ENCODE measurements at regions not wholly inside any gene's neighbourhood (a gene's known extent, or its start where the extent isn't known, plus 50 kb on each side); places are given as distances from the start of the nearest gene placed in this dataset.

DNA sequence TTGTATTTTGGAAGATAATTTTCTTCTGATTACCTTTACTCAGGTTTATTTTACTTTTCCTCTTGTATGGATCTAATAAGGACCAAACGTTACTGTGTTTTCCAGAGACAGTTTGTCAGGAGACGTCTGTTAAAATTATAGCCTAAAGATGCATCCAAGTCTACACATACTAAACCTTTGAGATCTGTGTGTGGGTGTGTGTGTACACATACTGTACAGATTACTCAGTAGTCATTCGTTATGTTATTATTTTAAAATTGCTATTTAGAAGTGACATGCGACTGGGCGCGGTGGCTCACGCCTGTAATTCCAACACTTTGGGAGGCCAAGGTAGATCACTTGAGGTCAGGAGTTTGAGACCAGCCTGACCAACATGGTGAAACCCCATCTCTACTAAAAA lies 51.6 kb upstream of the CNTLN start:
- Histone ChIP-seq H3K4me3 (no peak overlapping the region), H3K27me3 (no peaks in the 10 kb centered on the region), H3K4me1 (no peaks in the 10 kb centered on the region), H3K36me3 (no peaks in the 10 kb centered on the region), H3K27ac (no peak overlapping the region), H3K9me3 (no peaks in the 10 kb centered on the region)
- ATAC-seq (no peak), DNase-seq (no peak)
- intact Hi-C loops (cut with DNase I): no loop called here
- 91 to 92% methylated on average over 7 of the region's 7 CpGs for WGBS, 2 donors
- TF ChIP-seq, protein P1, sequence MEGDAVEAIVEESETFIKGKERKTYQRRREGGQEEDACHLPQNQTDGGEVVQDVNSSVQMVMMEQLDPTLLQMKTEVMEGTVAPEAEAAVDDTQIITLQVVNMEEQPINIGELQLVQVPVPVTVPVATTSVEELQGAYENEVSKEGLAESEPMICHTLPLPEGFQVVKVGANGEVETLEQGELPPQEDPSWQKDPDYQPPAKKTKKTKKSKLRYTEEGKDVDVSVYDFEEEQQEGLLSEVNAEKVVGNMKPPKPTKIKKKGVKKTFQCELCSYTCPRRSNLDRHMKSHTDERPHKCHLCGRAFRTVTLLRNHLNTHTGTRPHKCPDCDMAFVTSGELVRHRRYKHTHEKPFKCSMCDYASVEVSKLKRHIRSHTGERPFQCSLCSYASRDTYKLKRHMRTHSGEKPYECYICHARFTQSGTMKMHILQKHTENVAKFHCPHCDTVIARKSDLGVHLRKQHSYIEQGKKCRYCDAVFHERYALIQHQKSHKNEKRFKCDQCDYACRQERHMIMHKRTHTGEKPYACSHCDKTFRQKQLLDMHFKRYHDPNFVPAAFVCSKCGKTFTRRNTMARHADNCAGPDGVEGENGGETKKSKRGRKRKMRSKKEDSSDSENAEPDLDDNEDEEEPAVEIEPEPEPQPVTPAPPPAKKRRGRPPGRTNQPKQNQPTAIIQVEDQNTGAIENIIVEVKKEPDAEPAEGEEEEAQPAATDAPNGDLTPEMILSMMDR (IDR thresholded peaks at IDR 0.05): no peak

GRCh38 chr9:17082343-17083064 lies 52.3 kb upstream of the CNTLN start:
- intact Hi-C loops (cut with DNase I): no loop called here
- peak in 2 of 8 donors; percentile 49 to 71 for ATAC-seq
- H3K4me3 ChIP-seq: no peak overlapping the region

GRCh38 chr9:17081814-17082213 lies 53.0 kb upstream of the CNTLN start:
- Histone ChIP-seq H3K4me3 (no peak overlapping the region), H3K27me3 (no peaks in the 10 kb centered on the region), H3K9me3 (no peaks in the 10 kb centered on the region), H3K27ac (no peak overlapping the region), H3K4me1 (no peaks in the 10 kb centered on the region), H3K36me3 (no peaks in the 10 kb centered on the region)
- 87 to 94% methylated on average over 2 of the region's 2 CpGs for WGBS, 2 donors
- intact Hi-C loops (cut with DNase I): no loop called here
- no peak for ATAC-seq
- DNase-seq: no peak
- TF ChIP-seq, protein P1 (IDR thresholded peaks at IDR 0.05): no peak

More at GRCh38 chr9:17082343-17083064, 52.3 kb upstream of the CNTLN start:
- no peaks in the 10 kb centered on the region for H3K9me3 ChIP-seq
- no peak for DNase-seq
- no peaks in the 10 kb centered on the region for H3K4me1 ChIP-seq
- TF ChIP-seq, protein P1 (IDR thresholded peaks at IDR 0.05): no peak
- no peaks in the 10 kb centered on the region for H3K36me3 ChIP-seq
- 37 to 38% methylated on average over 5 of the region's 5 CpGs for WGBS, 2 donors
- no peak overlapping the region for H3K27ac ChIP-seq
- H3K27me3 ChIP-seq: no peaks in the 10 kb centered on the region

GRCh38 chr9:17081351-17081750 lies 53.5 kb upstream of the CNTLN start:
- no peak overlapping the region for H3K4me3 ChIP-seq
- H3K27ac ChIP-seq: no peak overlapping the region
- ATAC-seq (no peak), DNase-seq (no peak)
- WGBS, 2 donors: 61 to 62% methylated on average over 8 of the region's 8 CpGs
- TF ChIP-seq, protein P1 (IDR thresholded peaks at IDR 0.05): no peak
- intact Hi-C loops (cut with DNase I): no loop called here
- no peaks in the 10 kb centered on the region for H3K9me3 ChIP-seq
- no peaks in the 10 kb centered on the region for H3K27me3 ChIP-seq
- no peaks in the 10 kb centered on the region for H3K36me3 ChIP-seq
- no peaks in the 10 kb centered on the region for H3K4me1 ChIP-seq

Measured in heart right ventricle (tissue), 16 donors.